ENCODE measurements at regions not wholly inside any gene's neighbourhood (a gene's known extent, or its start where the extent isn't known, plus 50 kb on each side); places are given as distances from the start of the nearest gene placed in this dataset.

GRCh38 chr6:54574671-54575070 is 266.4 kb downstream of the TINAG start:
- no peak for DNase-seq

- DNase-seq: no peak
These were observed 268.3 kb upstream of the FAM83B start for GRCh38 chr6:54578261-54578660.

- no peak for DNase-seq
These were observed 267.6 kb upstream of the FAM83B start for GRCh38 chr6:54579011-54579410.

GRCh38 chr6:54586251-54586650 is 260.3 kb upstream of the FAM83B start:
- DNase-seq: no peak

GRCh38 chr6:54587277-54587676 is 259.3 kb upstream of the FAM83B start:
- DNase-seq: no peak

GRCh38 chr6:54588176-54588575 is 258.4 kb upstream of the FAM83B start:
- no peak for DNase-seq

- no peak for DNase-seq
These were observed 250.7 kb upstream of the FAM83B start for GRCh38 chr6:54595844-54596243.

GRCh38 chr6:54598787-54599313 is 247.7 kb upstream of the FAM83B start:
- DNase-seq: no peak

GRCh38 chr6:54601600-54602300 is 244.8 kb upstream of the FAM83B start:
- DNase-seq: no peak

- no peak for DNase-seq
These were observed 244.0 kb upstream of the FAM83B start for GRCh38 chr6:54602591-54602990.

GRCh38 chr6:54609981-54610380 is 236.6 kb upstream of the FAM83B start:
- DNase-seq: no peak

- DNase-seq: no peak
These were observed 233.0 kb upstream of the FAM83B start for GRCh38 chr6:54613596-54613995.

GRCh38 chr6:54614499-54615195 is 231.9 kb upstream of the FAM83B start:
- DNase-seq: no peak

GRCh38 chr6:54617730-54618129 is 228.8 kb upstream of the FAM83B start:
- no peak for DNase-seq

- no peak for DNase-seq
These were observed 228.0 kb upstream of the FAM83B start for GRCh38 chr6:54618572-54618971.

- no peak for DNase-seq
These were observed 227.5 kb upstream of the FAM83B start for GRCh38 chr6:54619102-54619501.

GRCh38 chr6:54621285-54621684 is 225.3 kb upstream of the FAM83B start:
- no peak for DNase-seq

- no peak for DNase-seq
These were observed 222.4 kb upstream of the FAM83B start for GRCh38 chr6:54624216-54624615.

- no peak for DNase-seq
These were observed 221.8 kb upstream of the FAM83B start for GRCh38 chr6:54624779-54625178.

- no peak for DNase-seq
These were observed 217.4 kb upstream of the FAM83B start for GRCh38 chr6:54629131-54629530.

- no peak for DNase-seq
These were observed 213.5 kb upstream of the FAM83B start for GRCh38 chr6:54632984-54633565.

GRCh38 chr6:54633601-54634000 is 213.0 kb upstream of the FAM83B start:
- no peak for DNase-seq

GRCh38 chr6:54640911-54641310 is 205.7 kb upstream of the FAM83B start:
- no peak for DNase-seq
